H1 (cell line): ENCODE measurements at regions not wholly inside any gene's neighbourhood (a gene's known extent, or its start where the extent isn't known, plus 50 kb on each side); places are given as distances from the start of the nearest gene placed in this dataset.

Experiments used
- CTCF ChIA-PET: fragments of 300-600 bp; sonication (Branson Sonifier 250); formaldehyde crosslinking; loops from one replicate; lab custom pipeline; 2021; ENCODE audit not compliant: partially characterized antibody; lab: Charles Lee
- POLR2A ChIA-PET: fragments of 300-600 bp; sonication (Branson Sonifier 250); formaldehyde crosslinking; loops from one replicate; lab custom pipeline; 2021; ENCODE audit warnings: inconsistent platforms; ENCODE audit not compliant: partially characterized antibody; lab: Charles Lee
- DNase-seq, 2 experiments: peaks; one replicate each; pipeline versions ENCODE4 v3.0.0 to v3.0.0-alpha.2; 2010 to 2022; ENCODE audit warnings: low spot score in 2 of 2, low read depth in 1 of 2, mixed read lengths in 1 of 2
- FAIRE-seq: peaks from 2 replicates; lab custom pipeline; 2011; peaks lifted over from hg19 to GRCh38; lab: Jason Lieb, UNC
- H2AFZ ChIP-seq: 2 replicates; pipeline ENCODE4 v1.8.1; 2012; ENCODE audit warnings: low read length, inconsistent platforms
- H2AK5ac ChIP-seq: 2 replicates; pipeline ENCODE4 v1.6.1; 2013; ENCODE audit warnings: low read depth, low read length
- H2BK120ac ChIP-seq: replicated peaks from 2 replicates; pipeline ENCODE3; 2013; ENCODE audit warnings: low read depth, low read length, inconsistent platforms
- H2BK12ac ChIP-seq: 2 replicates; pipeline ENCODE4 v1.6.1; 2013; ENCODE audit warnings: low read depth, low read length
- H2BK15ac ChIP-seq: 2 replicates; pipeline ENCODE4 v1.6.1; 2013; ENCODE audit warnings: low read length
- H2BK20ac ChIP-seq: 2 replicates; pipeline ENCODE4 v1.6.1; 2013; ENCODE audit warnings: low read length
- H2BK5ac ChIP-seq: 2 replicates; pipeline ENCODE4 v1.6.1; 2013; ENCODE audit warnings: low read depth, low read length
- H3K14ac ChIP-seq: 2 replicates; pipeline ENCODE4 v1.6.1; 2013; ENCODE audit warnings: inconsistent platforms; ENCODE audit not compliant: insufficient read length
- H3K18ac ChIP-seq: 2 replicates; pipeline ENCODE4 v1.6.1; 2013; ENCODE audit warnings: low read length; ENCODE audit errors: extremely low read depth
- H3K23ac ChIP-seq: 2 replicates; pipeline ENCODE4 v1.6.1; 2013; ENCODE audit warnings: inconsistent platforms; ENCODE audit not compliant: insufficient read length
- H3K23me2 ChIP-seq: 2 replicates; pipeline ENCODE4 v1.6.1; 2013; ENCODE audit warnings: low read depth, low read length
- H3K27ac ChIP-seq: 2 replicates; pipeline ENCODE4 v1.6.1; 2011; ENCODE audit warnings: low read depth, low read length, inconsistent platforms
- H3K27me3 ChIP-seq, 4 experiments: replicated peaks in 1 of 4; 1 replicate in 1 of 4; 2 replicates in 3 of 4; pipeline versions ENCODE4 v1.6.1 to v1.8.1; 2011 to 2013; ENCODE audit warnings: low read length in 3 of 4, mild to moderate bottlenecking in 3 of 4, inconsistent platforms in 2 of 4, mixed read lengths in 2 of 4, moderate library complexity in 1 of 4; ENCODE audit not compliant: control insufficient read depth in 3 of 4, insufficient read depth in 3 of 4; ENCODE audit errors: extremely low read depth in 1 of 4
- H3K36me3 ChIP-seq, 4 experiments: 2 replicates each; pipeline versions ENCODE4 v1.6.1 to v1.8.1; 2011 to 2013; ENCODE audit warnings: mild to moderate bottlenecking in 4 of 4, low read length in 3 of 4, moderate library complexity in 2 of 4, control low read depth in 1 of 4, inconsistent platforms in 1 of 4; ENCODE audit not compliant: insufficient read depth in 4 of 4, control insufficient read depth in 2 of 4
- H3K4ac ChIP-seq: replicated peaks from 2 replicates; pipeline ENCODE3; 2013; ENCODE audit warnings: low read length, low read depth, mixed read lengths, inconsistent platforms; ENCODE audit not compliant: insufficient read length
- H3K4me1 ChIP-seq, 4 experiments: replicated peaks in 1 of 4; 1 replicate in 1 of 4; 2 replicates in 3 of 4; pipeline versions ENCODE4 v1.6.1 to v1.8.1; 2011 to 2013; ENCODE audit warnings: low read length in 3 of 4, inconsistent platforms in 2 of 4, mixed read lengths in 1 of 4; ENCODE audit not compliant: insufficient read depth in 4 of 4, control insufficient read depth in 3 of 4
- H3K4me2 ChIP-seq, 2 experiments: 2 replicates each; pipeline versions ENCODE4 v1.6.1 to v1.8.1; 2011 to 2013; ENCODE audit warnings: low read depth in 2 of 2, low read length in 2 of 2, control low read depth in 1 of 2, inconsistent platforms in 1 of 2, mild to moderate bottlenecking in 1 of 2; ENCODE audit not compliant: insufficient read depth in 1 of 2
- H3K4me3 ChIP-seq, 4 experiments: fragments of 200-600, 300-600 bp in 1 of 4; sonication (generic), shearing (Covaris generic), sonication (Bioruptor Twin) in 1 of 4; 2 replicates each; pipeline versions ENCODE4 v1.5.1 to v1.8.1; 2011 to 2016; ENCODE audit warnings: low read length in 4 of 4, low read depth in 3 of 4, control low read depth in 2 of 4, inconsistent platforms in 2 of 4, mild to moderate bottlenecking in 2 of 4, mixed read lengths in 1 of 4, moderate library complexity in 1 of 4; ENCODE audit not compliant: insufficient read depth in 2 of 4; ENCODE audit errors: extremely low read depth in 1 of 4
- H3K56ac ChIP-seq: replicated peaks from 2 replicates; pipeline ENCODE3; 2013; ENCODE audit warnings: low read depth, mild to moderate bottlenecking, mixed read lengths, low read length, inconsistent platforms; ENCODE audit not compliant: insufficient read length
- H3K79me1 ChIP-seq: 2 replicates; pipeline ENCODE4 v1.6.1; 2013; ENCODE audit warnings: low read depth, low read length, control low read depth
- H3K79me2 ChIP-seq, 2 experiments: 2 replicates each; pipeline versions ENCODE4 v1.6.1 to v1.8.1; 2012 to 2013; ENCODE audit warnings: low read length in 2 of 2, mild to moderate bottlenecking in 2 of 2, inconsistent platforms in 1 of 2; ENCODE audit not compliant: insufficient read depth in 2 of 2, control insufficient read depth in 1 of 2
- H3K9ac ChIP-seq, 4 experiments: replicated peaks in 1 of 4; 1 replicate in 1 of 4; 2 replicates in 3 of 4; pipeline versions ENCODE4 v1.6.1 to v1.8.1; 2011 to 2013; ENCODE audit warnings: low read depth in 3 of 4, low read length in 3 of 4, control low read depth in 2 of 4, mild to moderate bottlenecking in 2 of 4, moderate library complexity in 2 of 4, inconsistent platforms in 1 of 4; ENCODE audit errors: extremely low read depth in 1 of 4
- H3K9me3 ChIP-seq, 2 experiments: 2 replicates each; pipeline versions ENCODE4 v1.6.1 to v1.8.1; 2012 to 2013; ENCODE audit warnings: mild to moderate bottlenecking in 2 of 2, moderate library complexity in 2 of 2, control low read depth in 1 of 2, inconsistent platforms in 1 of 2, low read depth in 1 of 2, low read length in 1 of 2, mixed read lengths in 1 of 2; ENCODE audit not compliant: insufficient read depth in 2 of 2
- H4K20me1 ChIP-seq, 2 experiments: replicated peaks in 1 of 2; 2 replicates each; pipeline versions ENCODE3 to v1.8.1; 2011 to 2013; ENCODE audit warnings: inconsistent platforms in 2 of 2, low read length in 2 of 2, mild to moderate bottlenecking in 1 of 2; ENCODE audit not compliant: insufficient read depth in 2 of 2, control insufficient read depth in 1 of 2
- H4K5ac ChIP-seq: 2 replicates; pipeline ENCODE4 v1.6.1; 2013; ENCODE audit warnings: low read length, low read depth, mixed read lengths, inconsistent platforms; ENCODE audit not compliant: insufficient read length
- H4K8ac ChIP-seq: 2 replicates; pipeline ENCODE4 v1.8.0; 2013; ENCODE audit warnings: mild to moderate bottlenecking, moderate library complexity, low read length, inconsistent platforms; ENCODE audit not compliant: insufficient read depth; ENCODE audit errors: extremely low read depth
- H4K91ac ChIP-seq: replicated peaks from 2 replicates; pipeline ENCODE3; 2013; ENCODE audit warnings: low read length, mixed read lengths, inconsistent platforms; ENCODE audit not compliant: insufficient read length
- CHD1 ChIP-seq: IDR thresholded peaks from 2 replicates; pipeline ENCODE4 v1.6.1; 2012; ENCODE audit warnings: low read depth, low read length, improper control_type of control experiment
- HDAC6 ChIP-seq: IDR thresholded peaks from one replicate; pipeline ENCODE4 v1.7.1; 2012; ENCODE audit warnings: low read depth, mild to moderate bottlenecking, inconsistent platforms, low read length, moderate library complexity
- KDM5A ChIP-seq: fragments of 200-600 bp; IDR thresholded peaks from 2 replicates; pipeline ENCODE4 v1.7.1; 2012; ENCODE audit warnings: mild to moderate bottlenecking, low read length, inconsistent platforms, mixed read lengths
- MAFK ChIP-seq: IDR thresholded peaks from 2 replicates; pipeline ENCODE4 v1.6.1; 2012; ENCODE audit warnings: low read depth, mild to moderate bottlenecking, improper control_type of control experiment, low read length
- MAX ChIP-seq: IDR thresholded peaks from 2 replicates; pipeline ENCODE4 v1.6.1; 2012; ENCODE audit warnings: inconsistent platforms
- NRF1 ChIP-seq: IDR thresholded peaks from 2 replicates; pipeline ENCODE4 v1.6.1; 2011; ENCODE audit warnings: mild to moderate bottlenecking, low read depth, low read length, improper control_type of control experiment
- POLR2AphosphoS5 ChIP-seq: IDR thresholded peaks from 2 replicates; pipeline ENCODE4 v1.6.1; 2011; ENCODE audit warnings: low read depth, low read length
- RBBP5 ChIP-seq: IDR thresholded peaks from 2 replicates; pipeline ENCODE4 v1.7.1; 2012; ENCODE audit warnings: low read depth, mild to moderate bottlenecking, inconsistent platforms, low read length, moderate library complexity, borderline replicate concordance
- RXRA ChIP-seq: IDR thresholded peaks from 2 replicates; pipeline ENCODE4 v1.6.1; 2011; ENCODE audit warnings: low read depth, mild to moderate bottlenecking, low read length, moderate library complexity; ENCODE audit not compliant: insufficient read depth
- SIRT6 ChIP-seq: IDR thresholded peaks from one replicate; pipeline ENCODE4 v1.7.1; 2012; ENCODE audit warnings: low read length, inconsistent platforms
- SP2 ChIP-seq: IDR thresholded peaks from 2 replicates; pipeline ENCODE4 v1.6.1; 2012; ENCODE audit warnings: mild to moderate bottlenecking, low read length, inconsistent platforms
- SRF ChIP-seq: IDR thresholded peaks from 2 replicates; pipeline ENCODE4 v1.6.1; 2011; ENCODE audit warnings: mild to moderate bottlenecking, low read depth, low read length, moderate library complexity
- TAF7 ChIP-seq: optimal IDR thresholded peaks from 2 replicates; pipeline ENCODE3; 2011; ENCODE audit warnings: low read depth, mild to moderate bottlenecking, inconsistent platforms, low read length, moderate library complexity, borderline replicate concordance
- WGBS, 2 experiments: shearing (Covaris generic) in 1 of 2; methylation state at CpG; one replicate each; pipeline versions ENCODE4 v1.1.6 to v1.1.7; 2013 to 2015; ENCODE audit warnings: low lambda C conversion rate in 2 of 2, mixed read lengths in 2 of 2, inconsistent platforms in 1 of 2, low coverage in 1 of 2, missing lambda C conversion rate in 1 of 2; ENCODE audit not compliant: insufficient replicate concordance in 2 of 2, insufficient coverage in 1 of 2, insufficient read length in 1 of 2; ENCODE audit errors: extremely low coverage in 1 of 2, missing lambda C conversion rate in 1 of 2; 5-methylcytosine and 5-hydroxymethylcytosine counted together

GRCh38 chr14:86597279-86597678 is 1067.3 kb downstream of the FLRT2 start:
- H4K5ac ChIP-seq, result no peak overlapping the region
- no peak for FAIRE-seq

More at GRCh38 chr14:86597279-86597678, 1067.3 kb downstream of the FLRT2 start:
- no peak overlapping the region for H3K23ac ChIP-seq
- H3K4ac ChIP-seq, result no peak overlapping the region
- H3K4me1 ChIP-seq, result no peaks in the 10 kb centered on the region
- H3K4me2 ChIP-seq, result no peak overlapping the region
- no peak overlapping the region for H4K91ac ChIP-seq
- no peak overlapping the region for H3K9ac ChIP-seq
- POLR2A ChIA-PET, result no interaction called here
- H2BK20ac ChIP-seq, result no peak overlapping the region
- H3K27ac ChIP-seq, result no peak overlapping the region
- no peak overlapping the region for H2BK15ac ChIP-seq
- no peaks in the 10 kb centered on the region for H3K27me3 ChIP-seq
- CTCF ChIA-PET, result no interaction called here
- 97% methylated on average over 4 of the region's 4 CpGs; no CpG with 5 or more reads in 1 of the 2 experiments for WGBS, 2 experiments
- no peak overlapping the region for H3K18ac ChIP-seq
- no peaks in the 10 kb centered on the region for H3K36me3 ChIP-seq
- no peaks in the 10 kb centered on the region for H3K79me1 ChIP-seq
- H2BK120ac ChIP-seq, result no peak overlapping the region
- H3K4me3 ChIP-seq, result no peak overlapping the region
- TF ChIP-seq TAF7 (no peak), NRF1 (no peak), RXRA (no peak), SRF (no peak), MAFK (no peak), CHD1 (no peak), MAX (no peak), POLR2AphosphoS5 (no peak), SIRT6 (no peak), SP2 (no peak), RBBP5 (no peak), KDM5A (no peak), HDAC6 (no peak)
- H2BK5ac ChIP-seq, result no peak overlapping the region
- H3K14ac ChIP-seq, result no peak overlapping the region
- no peak overlapping the region for H2AFZ ChIP-seq
- H4K8ac ChIP-seq, result no peak overlapping the region
- no peak overlapping the region for H2BK12ac ChIP-seq
- no peaks in the 10 kb centered on the region for H3K79me2 ChIP-seq
- no peak overlapping the region for H2AK5ac ChIP-seq
- no peaks in the 10 kb centered on the region for H4K20me1 ChIP-seq
- H3K9me3 ChIP-seq, result no peaks in the 10 kb centered on the region
- no peaks in the 10 kb centered on the region for H3K23me2 ChIP-seq
- H3K56ac ChIP-seq, result no peak overlapping the region
- no peak for DNase-seq
